Heart left ventricle (tissue), 16 donors: ENCODE measurements at regions not wholly inside any gene's neighbourhood (a gene's known extent, or its start where the extent isn't known, plus 50 kb on each side); places are given as distances from the start of the nearest gene placed in this dataset.

Experiments
- ATAC-seq, 4 donors: fragments of 200-7000 bp; cut with Tn5 transposase; one replicate each; pipeline ENCODE4 v1.9.1; 2020 to 2022; ENCODE audit warnings: moderate library complexity in 4 of 4, mild to moderate bottlenecking in 3 of 4, moderate number of reproducible peaks in 1 of 4
- DNase-seq, 5 donors: peaks; one replicate each; pipeline ENCODE4 v3.0.0-alpha.2; 2020
- H3K27ac ChIP-seq, 12 donors: fragments of 200-600 bp; sonication (generic) in 4 of 12; one replicate each; pipeline versions ENCODE4 v1.5.0 to v1.8.0; 2016 to 2022; ENCODE audit warnings: mild to moderate bottlenecking in 2 of 12
- H3K27me3 ChIP-seq, 9 donors: fragments of 200-600 bp; sonication (generic) in 2 of 9; one replicate each; pipeline versions ENCODE4 v1.5.1 to v1.8.0; 2016 to 2022; ENCODE audit warnings: mild to moderate bottlenecking in 3 of 9
- H3K36me3 ChIP-seq, 9 donors: fragments of 200-600 bp; sonication (generic) in 2 of 9; one replicate each; pipeline versions ENCODE4 v1.5.0 to v1.8.0; 2018 to 2022; ENCODE audit warnings: mild to moderate bottlenecking in 2 of 9
- H3K4me1 ChIP-seq, 12 donors: fragments of 200-600 bp; sonication (generic) in 4 of 12; one replicate each; pipeline versions ENCODE4 v1.5.0 to v1.8.0; 2016 to 2022; ENCODE audit warnings: mild to moderate bottlenecking in 3 of 12
- H3K4me3 ChIP-seq, 12 donors: fragments of 200-600 bp; sonication (generic) in 4 of 12; one replicate each; pipeline versions ENCODE4 v1.5.0 to v1.8.0; 2017 to 2022; ENCODE audit warnings: mild to moderate bottlenecking in 9 of 12, moderate library complexity in 4 of 12
- H3K9me3 ChIP-seq, 12 donors: fragments of 200-600 bp; sonication (generic) in 4 of 12; one replicate each; pipeline versions ENCODE4 v1.5.0 to v1.8.0; 2016 to 2022; ENCODE audit warnings: mild to moderate bottlenecking in 1 of 12
- CTCF ChIP-seq, 12 donors: fragments of 200-600 bp; sonication (generic) in 4 of 12; IDR thresholded peaks; one replicate each; pipeline versions ENCODE4 v1.5.0 to v1.8.0; 2018 to 2022; ENCODE audit warnings: antibody characterized with exemption in 12 of 12, mild to moderate bottlenecking in 5 of 12
- POLR2A ChIP-seq, 2 donors: fragments of 450-650 bp; IDR thresholded peaks; one replicate each; pipeline ENCODE4 v1.6.1; 2017; ENCODE audit warnings: antibody characterized with exemption in 2 of 2, mild to moderate bottlenecking in 2 of 2, moderate library complexity in 2 of 2
- WGBS, 4 donors: extraction: QIAGEN DNeasy Blood & Tissue Kit in 2 of 4; methylation state at CpG; one replicate each; pipeline versions ENCODE4 v1.1.5 to v1.1.7; 2013 to 2018; 5-methylcytosine and 5-hydroxymethylcytosine counted together
- intact Hi-C, 10 donors: fragments of 100-400 bp; cut with DNase I; formaldehyde crosslinking; loops; one replicate each; pipeline versions ENCODE4 v1.11.1 to v1.14.2; 2022
- donor health status: ischemic (EF 13 %, LVEDD 7.1; RV severe dilation, severe dysfunction).
- donor health status: healthy with polysubstance abuse.
- donor health status: DM: no; HTN: yes; CAD: no.
- donor health status: DM: no; HTN: no; CAD: no.
- donor health status: ischemic (EF 25% LVEDD 6.9; RV normal size, moderate dysfunction).
- donor health status: ischemic (EF 25% LVEDD 5.7; RV mildly dilated, moderate dysfunction).
- donor health status: healthy.
- donor health status: DM: yes; HTN: yes; CAD: no.
- donor health status: ischemic (EF 35%, LVEDD 5.7; RV mildly dilated, moderate dysfunction).
- donor health status: nonischemic (EF 11% LVEDD 7.7; RV severe dilation, severe dysfunction).
- donor health status: DM: yes; HTN: yes; CAD: no.
- donor health status: PGD.
- donor health status: ischemic (EF 29% LVEDD 5.4; RV normal size, mild dysfunction).
- donor health status: nonischemic (EF 23%, LVEDD 6.1; RV moderate dilation, normal function).

- WGBS, 4 donors = 41 to 55% (median 54%) methylated on average over 1 of the region's 1 CpG
- ATAC-seq = no peak
- DNase-seq = no peak
- Histone ChIP-seq H3K4me1 (no peaks in the 10 kb centered on the region), H3K27ac (no peak overlapping the region), H3K4me3 (no peak overlapping the region), H3K27me3 (no peaks in the 10 kb centered on the region), H3K36me3 (no peaks in the 10 kb centered on the region), H3K9me3 (no peaks in the 10 kb centered on the region)
- TF ChIP-seq CTCF (IDR thresholded peaks at IDR 0.05) (no peak), POLR2A (IDR thresholded peaks at IDR 0.05) (no peak)
- intact Hi-C loops = no loop called here
Observed at GRCh38 chr3:168272343-168272985, 176.7 kb upstream of the GOLIM4 start.

GRCh38 chr3:168271932-168272331 is 176.2 kb upstream of the GOLIM4 start:
- TF ChIP-seq CTCF (IDR thresholded peaks at IDR 0.05) (no peak), POLR2A (IDR thresholded peaks at IDR 0.05) (no peak)
- H3K9me3 ChIP-seq = no peaks in the 10 kb centered on the region
- DNase-seq = no peak
- ATAC-seq = no peak
- no peaks in the 10 kb centered on the region for H3K4me1 ChIP-seq
- H3K27ac ChIP-seq = no peak overlapping the region
- 77 to 95% (median 89%) methylated on average over 2 of the region's 2 CpGs for WGBS, 4 donors
- intact Hi-C loops = no loop called here
- H3K4me3 ChIP-seq = no peak overlapping the region
- no peaks in the 10 kb centered on the region for H3K36me3 ChIP-seq
- no peaks in the 10 kb centered on the region for H3K27me3 ChIP-seq

GRCh38 chr3:168269001-168269400 is 173.3 kb upstream of the GOLIM4 start:
- H3K36me3 ChIP-seq = no peaks in the 10 kb centered on the region
- DNase-seq = no peak
- WGBS, 4 donors = 88 to 93% (median 91%) methylated on average over 1 of the region's 1 CpG
- no peaks in the 10 kb centered on the region for H3K4me1 ChIP-seq
- intact Hi-C loops = no loop called here
- TF ChIP-seq CTCF (IDR thresholded peaks at IDR 0.05) (no peak), POLR2A (IDR thresholded peaks at IDR 0.05) (no peak)
- H3K4me3 ChIP-seq = no peak overlapping the region
- H3K27me3 ChIP-seq = no peaks in the 10 kb centered on the region
- ATAC-seq = no peak
- no peak overlapping the region for H3K27ac ChIP-seq
- H3K9me3 ChIP-seq = no peaks in the 10 kb centered on the region

- H3K4me3 ChIP-seq = no peak overlapping the region
- TF ChIP-seq POLR2A (IDR thresholded peaks at IDR 0.05) = no peak
- no peak for TF ChIP-seq CTCF (IDR thresholded peaks at IDR 0.05)
- intact Hi-C loops = no loop called here
- H3K4me1 ChIP-seq = no peaks in the 10 kb centered on the region
- no peak overlapping the region for H3K27ac ChIP-seq
- H3K27me3 ChIP-seq = no peaks in the 10 kb centered on the region
- DNase-seq = no peak
- no peaks in the 10 kb centered on the region for H3K9me3 ChIP-seq
- WGBS, 4 donors = 93 to 99% (median 98%) methylated on average over 1 of the region's 1 CpG
- ATAC-seq = no peak
- H3K36me3 ChIP-seq = no peaks in the 10 kb centered on the region
Observed at GRCh38 chr3:168267179-168267578, 171.5 kb upstream of the GOLIM4 start.
